H1 (cell line): ENCODE measurements at regions not wholly inside any gene's neighbourhood (a gene's known extent, or its start where the extent isn't known, plus 50 kb on each side); places are given as distances from the start of the nearest gene placed in this dataset.
A peak's percentile ranks its signal among the peaks of the same experiment; 100 is the strongest.

Experiments used
- ATF2 ChIP-seq: IDR thresholded peaks from 2 replicates; pipeline ENCODE4 v1.6.1; 2012; ENCODE audit warnings: low read length, inconsistent platforms
- CEBPB ChIP-seq: IDR thresholded peaks from 2 replicates; pipeline ENCODE4 v1.6.1; 2012; ENCODE audit warnings: low read depth, low read length
- CHD7 ChIP-seq: fragments of 300-600 bp; sonication (generic); IDR thresholded peaks from 2 replicates; pipeline ENCODE4 v1.7.1; 2012; ENCODE audit warnings: low read length, moderate library complexity, mild to moderate bottlenecking, inconsistent platforms; ENCODE audit not compliant: insufficient replicate concordance
- CTBP2 ChIP-seq: IDR thresholded peaks from 2 replicates; pipeline ENCODE4 v1.7.0; 2011; ENCODE audit warnings: borderline replicate concordance, mild to moderate bottlenecking, moderate library complexity, mixed read lengths, low read length; ENCODE audit not compliant: insufficient read depth, insufficient read length
- EZH2 ChIP-seq: fragments of 200-600 bp; sonication (generic); IDR thresholded peaks from 2 replicates; pipeline ENCODE4 v1.7.1; 2012; ENCODE audit warnings: low read depth, mild to moderate bottlenecking, moderate library complexity, low read length, inconsistent platforms; ENCODE audit not compliant: severe bottlenecking
- KDM1A ChIP-seq: fragments of 200-600, 300-600 bp; sonication (generic); IDR thresholded peaks from 2 replicates; pipeline ENCODE4 v1.7.1; 2016; ENCODE audit warnings: mild to moderate bottlenecking, low read length, borderline replicate concordance
- SAP30 ChIP-seq: fragments of 300-600 bp; sonication (generic); IDR thresholded peaks from 2 replicates; pipeline ENCODE4 v1.7.1; 2012; ENCODE audit warnings: low read length, moderate library complexity, mild to moderate bottlenecking, inconsistent platforms; ENCODE audit not compliant: insufficient read depth, insufficient replicate concordance
- SP2 ChIP-seq: IDR thresholded peaks from 2 replicates; pipeline ENCODE4 v1.6.1; 2012; ENCODE audit warnings: mild to moderate bottlenecking, low read length, inconsistent platforms
- SP4 ChIP-seq: IDR thresholded peaks from 2 replicates; pipeline ENCODE4 v1.6.1; 2012; ENCODE audit warnings: low read length, inconsistent platforms
- TAF1 ChIP-seq: IDR thresholded peaks from 2 replicates; pipeline ENCODE4 v1.6.1; 2011; ENCODE audit warnings: mild to moderate bottlenecking, low read depth, low read length
- TCF12 ChIP-seq: IDR thresholded peaks from 2 replicates; pipeline ENCODE4 v1.6.1; 2011; ENCODE audit warnings: low read depth, mild to moderate bottlenecking, low read length

GRCh38 chr2:78035804-78036203 lies 513.6 kb upstream of the LRRTM4 start (continued):
- peak; percentile 54 for TF ChIP-seq CHD7
- no peak for TF ChIP-seq TAF1
- TF ChIP-seq ATF2 = no peak
- no peak for TF ChIP-seq SP2
- no peak for TF ChIP-seq SP4
- TF ChIP-seq KDM1A = no peak
- no peak for TF ChIP-seq SAP30
- TF ChIP-seq CTBP2 = no peak
- no peak for TF ChIP-seq CEBPB
- no peak for TF ChIP-seq EZH2
- TF ChIP-seq TCF12 = no peak
